ENCODE measurements at regions not wholly inside any gene's neighbourhood (a gene's known extent, or its start where the extent isn't known, plus 50 kb on each side); places are given as distances from the start of the nearest gene placed in this dataset.

GRCh38 chr1:233477359-233477758, 136.5 kb upstream of the KCNK1 start:
- TF ChIP-seq NR1H2 (CRISPR knock-in tag; IDR thresholded peaks at IDR 0.05) (no peak), NFYB (CRISPR knock-in tag; conservative IDR thresholded peaks at IDR 0.05; ENCODE audit: low read depth) (no peak), EMX1 (CRISPR knock-in tag; IDR thresholded peaks at IDR 0.05) (no peak)
